ENCODE measurements at regions not wholly inside any gene's neighbourhood (a gene's known extent, or its start where the extent isn't known, plus 50 kb on each side); places are given as distances from the start of the nearest gene placed in this dataset.

- DNase-seq, result no peak
Measured at GRCh38 chrX:16222151-16222550, 54.9 kb downstream of the MAGEB17 start.

- DNase-seq, result no peak
Measured at GRCh38 chrX:16223385-16223784, 56.1 kb downstream of the MAGEB17 start.

- no peak for DNase-seq
Measured at GRCh38 chrX:16239211-16239610, 71.9 kb downstream of the MAGEB17 start.

GRCh38 chrX:16240231-16240905 is 73.1 kb downstream of the MAGEB17 start:
- no peak for DNase-seq

GRCh38 chrX:16240968-16241367 is 73.7 kb downstream of the MAGEB17 start:
- DNase-seq, result no peak

GRCh38 chrX:16250296-16250695 is 83.0 kb downstream of the MAGEB17 start:
- DNase-seq, result no peak

- no peak for DNase-seq
Measured at GRCh38 chrX:16251782-16252181, 84.5 kb downstream of the MAGEB17 start.

GRCh38 chrX:16258882-16259281 is 91.6 kb downstream of the MAGEB17 start:
- DNase-seq, result no peak

GRCh38 chrX:16267431-16267830 is 100.2 kb downstream of the MAGEB17 start:
- DNase-seq, result no peak

- DNase-seq, result no peak
Measured at GRCh38 chrX:16268206-16268605, 100.9 kb downstream of the MAGEB17 start.

- no peak for DNase-seq
Measured at GRCh38 chrX:16278927-16279326, 111.6 kb downstream of the MAGEB17 start.

GRCh38 chrX:16282209-16282608 is 114.9 kb downstream of the MAGEB17 start:
- no peak for DNase-seq

- DNase-seq, result no peak
Measured at GRCh38 chrX:16284842-16285241, 117.6 kb downstream of the MAGEB17 start.

GRCh38 chrX:16290997-16291396 is 123.7 kb downstream of the MAGEB17 start:
- no peak for DNase-seq

GRCh38 chrX:16300831-16301230 is 133.6 kb downstream of the MAGEB17 start:
- no peak for DNase-seq

GRCh38 chrX:16304751-16305150 is 137.5 kb downstream of the MAGEB17 start:
- DNase-seq, result no peak

- DNase-seq, result no peak
Measured at GRCh38 chrX:16305187-16305586, 137.9 kb downstream of the MAGEB17 start.

GRCh38 chrX:16307950-16308349 is 140.7 kb downstream of the MAGEB17 start:
- DNase-seq, result no peak

- DNase-seq, result no peak
Measured at GRCh38 chrX:16308773-16309172, 141.5 kb downstream of the MAGEB17 start.

GRCh38 chrX:16310326-16310725 is 143.0 kb downstream of the MAGEB17 start:
- no peak for DNase-seq

GRCh38 chrX:16311671-16312070 is 144.4 kb downstream of the MAGEB17 start:
- DNase-seq, result no peak

GRCh38 chrX:16312761-16313623 is 145.7 kb downstream of the MAGEB17 start:
- DNase-seq, result no peak

GRCh38 chrX:16316331-16316730 is 149.1 kb downstream of the MAGEB17 start:
- DNase-seq, result no peak

GRCh38 chrX:16319929-16320328 is 152.6 kb downstream of the MAGEB17 start:
- no peak for DNase-seq

Measured in NCI-H1436 (cell line).